AG10803 (cell line): ENCODE measurements at regions not wholly inside any gene's neighbourhood (a gene's known extent, or its start where the extent isn't known, plus 50 kb on each side); places are given as distances from the start of the nearest gene placed in this dataset.

Experiments
- DNase-seq: peaks from one replicate; pipeline ENCODE4 v3.0.0; 2010; ENCODE audit warnings: low read depth
- H3K4me3 ChIP-seq: 2 replicates; pipeline ENCODE4 v1.5.1; 2011; ENCODE audit warnings: mild to moderate bottlenecking, low read length, control low read depth
- CTCF ChIP-seq: conservative IDR thresholded peaks from 2 replicates; pipeline ENCODE4 v1.5.1; 2011; ENCODE audit warnings: mild to moderate bottlenecking, low read length, control low read depth, inconsistent platforms

- H3K4me3 ChIP-seq: no peak overlapping the region
- DNase-seq: no peak
- TF ChIP-seq CTCF: no peak
Measured at GRCh38 chr2:103288696-103289095, 526.9 kb downstream of the TMEM182 start.

- TF ChIP-seq CTCF: no peak
- H3K4me3 ChIP-seq: no peak overlapping the region
- DNase-seq: no peak
Measured at GRCh38 chr2:103289105-103289725, 527.4 kb downstream of the TMEM182 start.

- no peak for DNase-seq
- TF ChIP-seq CTCF: no peak
- H3K4me3 ChIP-seq: no peak overlapping the region
Measured at GRCh38 chr2:103292573-103292972, 530.7 kb downstream of the TMEM182 start.

GRCh38 chr2:103293067-103293741 is 531.4 kb downstream of the TMEM182 start:
- DNase-seq: no peak
- TF ChIP-seq CTCF: no peak
- H3K4me3 ChIP-seq: no peak overlapping the region

- H3K4me3 ChIP-seq: no peak overlapping the region
- DNase-seq: no peak
- TF ChIP-seq CTCF: no peak
Measured at GRCh38 chr2:103293742-103294077, 531.9 kb downstream of the TMEM182 start.

- TF ChIP-seq CTCF: no peak
- DNase-seq: no peak
- no peak overlapping the region for H3K4me3 ChIP-seq
Measured at GRCh38 chr2:103294420-103294819, 532.6 kb downstream of the TMEM182 start.

- H3K4me3 ChIP-seq: no peak overlapping the region
- DNase-seq: no peak
- TF ChIP-seq CTCF: no peak
Measured at GRCh38 chr2:103295591-103295990, 533.8 kb downstream of the TMEM182 start.
